Skin of body (tissue), 1 donor: ENCODE measurements at regions not wholly inside any gene's neighbourhood (a gene's known extent, or its start where the extent isn't known, plus 50 kb on each side); places are given as distances from the start of the nearest gene placed in this dataset.
A peak's percentile ranks its signal among the peaks of the same experiment; 100 is the strongest.
"Not testable (repeated sequence)": the region's sequence is repeated elsewhere in the genome, so short reads cannot be mapped to it uniquely, and the experiment has no call there.

Experiments used
- DNase-seq: peaks from one replicate; lab custom pipeline; 2025; lab: John Stamatoyannopoulos, UW

- DNase-seq = peak; percentile 41
Measured at GRCh38 chr10:64011912-64012714, 490.9 kb downstream of the REEP3 start.

DNA sequence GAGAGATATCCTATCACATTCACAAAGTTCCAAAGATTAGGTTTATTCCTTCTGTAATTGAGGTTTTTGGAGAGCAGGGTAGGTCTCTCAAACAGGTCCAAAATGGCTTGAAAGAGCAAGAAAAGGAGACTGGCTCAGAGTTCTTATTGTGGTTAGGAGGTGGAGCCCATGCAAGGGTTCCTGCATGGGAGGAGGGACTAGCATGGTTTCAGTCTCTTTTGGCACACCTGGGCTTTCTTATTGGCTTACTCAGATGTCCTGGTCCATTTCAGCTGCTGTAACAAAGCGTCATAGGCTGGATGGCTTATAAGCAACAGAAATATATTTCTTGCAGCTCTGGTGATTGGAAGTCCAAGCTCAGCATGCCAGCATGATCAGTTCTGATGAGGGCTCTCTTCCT lies 493.1 kb downstream of the REEP3 start:
- DNase-seq = no peak

GRCh38 chr10:64023926-64024470 lies 502.8 kb downstream of the REEP3 start:
- no peak for DNase-seq

DNA sequence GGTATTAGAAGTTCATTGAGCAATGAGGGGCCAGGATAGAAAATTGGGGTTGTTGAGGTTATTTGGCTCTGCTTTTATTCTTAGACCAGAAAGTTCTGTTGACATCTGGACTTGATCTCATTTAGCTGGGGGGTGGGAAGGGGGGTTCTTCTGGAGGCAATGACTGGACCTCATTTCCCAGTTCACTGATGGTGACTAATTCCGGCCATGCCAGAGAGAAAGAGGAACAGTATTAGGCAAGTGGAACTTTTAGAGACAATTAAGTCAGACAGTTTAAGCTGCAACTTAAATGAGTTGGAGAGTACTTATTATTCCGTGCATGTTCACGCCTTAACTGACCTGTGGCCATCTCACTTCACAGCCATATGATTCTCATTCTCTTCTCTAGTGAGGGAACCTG lies 512.5 kb downstream of the REEP3 start:
- DNase-seq = no peak

- DNase-seq = peak; percentile 5
Measured at GRCh38 chr10:64036321-64036930, 515.2 kb downstream of the REEP3 start.

GRCh38 chr10:64037071-64037661 lies 516.0 kb downstream of the REEP3 start:
- peak; percentile 8 for DNase-seq

- DNase-seq = no peak
Measured at GRCh38 chr10:64038107-64038506, 516.9 kb downstream of the REEP3 start.

GRCh38 chr10:64039198-64039597 lies 518.0 kb downstream of the REEP3 start:
- DNase-seq = no peak

- no peak for DNase-seq
Measured at GRCh38 chr10:64040781-64041180, 519.6 kb downstream of the REEP3 start.

DNA sequence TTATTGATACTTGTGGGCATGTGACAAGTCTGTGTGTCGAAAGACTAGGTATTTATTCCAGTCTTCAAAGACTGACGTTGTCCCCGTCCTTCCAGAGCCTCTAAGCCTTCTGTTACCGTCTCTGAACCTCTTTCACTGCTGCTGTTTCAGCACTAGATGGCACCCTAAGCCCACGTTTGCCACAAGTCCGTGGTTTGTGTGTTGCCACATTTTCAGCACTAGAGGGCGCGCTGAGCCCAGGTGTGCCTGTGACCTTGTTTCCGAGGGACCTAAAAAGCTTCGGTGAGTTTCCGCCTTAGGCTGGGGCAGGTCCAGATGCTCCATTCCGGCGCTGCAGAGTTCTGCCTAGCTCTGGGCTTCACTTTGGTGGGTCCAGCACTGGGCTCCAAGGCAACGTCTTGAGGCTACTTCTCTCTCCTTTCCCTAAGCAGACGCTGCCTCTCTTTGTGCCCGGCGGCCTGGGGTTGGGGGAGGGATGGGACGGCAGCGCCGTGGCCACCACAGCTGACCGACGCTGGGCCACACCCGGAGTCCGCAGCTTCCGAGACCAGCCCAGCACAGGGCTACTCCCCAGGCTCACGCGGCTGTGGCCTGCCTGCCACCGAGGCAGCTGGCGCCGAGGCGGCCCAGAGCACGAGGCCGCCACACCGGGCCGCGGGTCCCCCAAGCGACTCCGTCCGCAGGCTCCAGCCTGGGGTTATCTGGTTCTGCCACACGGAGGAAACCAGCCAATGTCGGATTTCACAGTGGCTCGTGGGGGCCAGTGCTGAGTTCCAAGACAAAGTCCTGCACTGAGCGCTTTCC lies 520.2 kb downstream of the REEP3 start:
- DNase-seq = peak; percentile 61

- DNase-seq = no peak
Measured at GRCh38 chr10:64041989-64042490, 520.8 kb downstream of the REEP3 start.

DNA sequence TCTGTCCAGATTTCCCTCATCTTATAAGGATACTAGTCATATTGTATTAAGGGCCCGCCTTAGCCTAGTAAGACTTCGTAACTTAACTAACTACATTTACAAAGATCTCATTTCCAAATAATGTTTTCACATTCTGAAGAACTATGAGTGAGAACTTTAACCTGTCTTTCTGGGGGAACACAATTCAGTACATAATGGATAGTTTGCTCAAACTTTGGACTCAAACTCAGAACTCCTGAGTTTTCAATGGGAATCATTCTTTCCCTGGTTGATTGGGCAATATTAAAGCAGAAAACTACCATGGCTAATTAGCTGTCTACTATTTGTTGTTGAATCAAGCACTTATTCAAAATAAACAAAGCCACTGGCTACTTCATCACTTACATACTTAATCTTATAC lies 522.9 kb downstream of the REEP3 start:
- DNase-seq = no peak

- not testable (repeated sequence) for DNase-seq
Measured at GRCh38 chr10:64044957-64045632, 523.9 kb downstream of the REEP3 start.

DNA sequence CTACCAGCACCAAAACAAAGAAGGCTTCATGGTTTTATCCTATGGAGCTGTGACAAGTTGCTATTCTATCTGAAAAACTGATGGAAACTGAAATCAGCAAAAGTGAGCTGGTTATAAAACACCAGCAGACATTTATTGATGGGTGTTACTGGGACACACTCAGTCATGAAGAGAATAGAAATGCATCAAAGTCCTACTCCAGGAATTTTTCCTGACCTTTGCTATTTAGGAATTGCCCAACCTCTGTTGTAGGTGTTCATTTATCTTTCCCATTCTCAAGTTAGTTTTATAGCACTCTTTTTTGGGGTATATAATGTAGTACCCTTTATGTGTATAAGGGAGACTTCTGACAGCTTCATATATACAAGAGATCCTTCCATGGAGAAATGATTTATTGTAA lies 533.2 kb downstream of the REEP3 start:
- no peak for DNase-seq

GRCh38 chr10:64059884-64060283 lies 538.7 kb downstream of the REEP3 start:
- DNase-seq = no peak

- DNase-seq = no peak
Measured at GRCh38 chr10:64060389-64060788, 539.2 kb downstream of the REEP3 start.

DNA sequence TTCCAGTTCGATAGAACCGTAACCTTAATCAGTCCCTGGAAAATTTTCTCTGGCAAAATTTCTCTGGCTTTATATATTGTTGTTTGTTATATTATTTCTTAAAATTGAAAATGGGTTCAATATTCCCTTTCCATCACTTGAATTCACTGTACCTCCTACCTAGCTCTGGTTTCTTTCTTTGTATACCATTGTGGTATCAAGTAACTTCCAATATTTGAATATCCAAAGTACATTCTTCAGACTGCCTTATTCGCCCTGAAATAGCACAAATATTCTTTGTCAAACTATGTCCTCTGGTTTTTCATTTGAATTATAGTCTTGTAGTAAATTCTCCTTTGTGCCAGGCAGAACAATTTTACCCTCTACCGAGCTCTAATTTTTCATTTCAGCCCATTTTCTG lies 541.6 kb downstream of the REEP3 start:
- DNase-seq = no peak

- no peak for DNase-seq
Measured at GRCh38 chr10:64067009-64067606, 545.9 kb downstream of the REEP3 start.

GRCh38 chr10:64067859-64068258 lies 546.7 kb downstream of the REEP3 start:
- DNase-seq = no peak

- no peak for DNase-seq
Measured at GRCh38 chr10:64070241-64070640, 549.0 kb downstream of the REEP3 start.
